KMS-11 (cell line): ENCODE measurements at regions not wholly inside any gene's neighbourhood (a gene's known extent, or its start where the extent isn't known, plus 50 kb on each side); places are given as distances from the start of the nearest gene placed in this dataset.
"Not testable (repeated sequence)": the region's sequence is repeated elsewhere in the genome, so short reads cannot be mapped to it uniquely, and the experiment has no call there.

Experiments
- H2AFZ ChIP-seq: fragments of 200-600 bp; sonication (generic); 2 replicates; pipeline ENCODE4 v1.6.1; 2016; ENCODE audit warnings: antibody characterized with exemption, mixed run types, low read depth
- H3K27ac ChIP-seq: fragments of 200-600 bp; sonication (generic); 2 replicates; pipeline ENCODE4 v1.6.1; 2016; ENCODE audit warnings: mild to moderate bottlenecking, mixed run types
- H3K27me3 ChIP-seq: fragments of 200-600 bp; sonication (generic); 2 replicates; pipeline ENCODE4 v1.6.1; 2017; ENCODE audit warnings: mild to moderate bottlenecking, low read depth, mixed run types, moderate library complexity; ENCODE audit not compliant: insufficient read depth
- H3K36me3 ChIP-seq: fragments of 200-600 bp; sonication (generic); 2 replicates; pipeline ENCODE4 v1.6.1; 2017; ENCODE audit warnings: mild to moderate bottlenecking, mixed run types; ENCODE audit not compliant: insufficient read depth
- H3K4me1 ChIP-seq: fragments of 200-600 bp; sonication (generic); 2 replicates; pipeline ENCODE4 v1.6.1; 2016; ENCODE audit warnings: mild to moderate bottlenecking, low read depth, mixed run types; ENCODE audit not compliant: poor library complexity, severe bottlenecking
- H3K4me2 ChIP-seq: fragments of 200-600 bp; sonication (generic); 2 replicates; pipeline ENCODE4 v1.7.0; 2016; ENCODE audit warnings: mild to moderate bottlenecking, mixed run types
- H3K4me3 ChIP-seq: fragments of 200-600 bp; sonication (generic); IDR thresholded peaks from 2 replicates; pipeline ENCODE4 v1.6.1; 2017; ENCODE audit warnings: low read depth, low read length, mixed read lengths; ENCODE audit not compliant: insufficient read depth
- H3K79me2 ChIP-seq: fragments of 200-600 bp; sonication (generic); 2 replicates; pipeline ENCODE4 v1.6.1; 2016; ENCODE audit warnings: low read depth, mixed run types; ENCODE audit not compliant: insufficient read depth
- H3K9ac ChIP-seq: fragments of 200-600 bp; sonication (generic); 2 replicates; pipeline ENCODE4 v1.6.1; 2016; ENCODE audit warnings: mild to moderate bottlenecking, mixed run types
- H4K20me1 ChIP-seq: fragments of 200-600 bp; sonication (generic); 2 replicates; pipeline ENCODE4 v1.6.1; 2016; ENCODE audit warnings: mild to moderate bottlenecking, mixed run types; ENCODE audit not compliant: insufficient read depth
- CTCF ChIP-seq: fragments of 200-600 bp; sonication (generic); conservative IDR thresholded peaks from 2 replicates; pipeline ENCODE4 v1.6.1; 2017; ENCODE audit warnings: low read depth, mild to moderate bottlenecking, antibody characterized with exemption, low read length, moderate library complexity, mixed read lengths

- Histone ChIP-seq H3K79me2 (no peaks in the 10 kb centered on the region), H3K27me3 (no peaks in the 10 kb centered on the region), H3K27ac (no peak overlapping the region), H4K20me1 (no peaks in the 10 kb centered on the region), H3K4me2 (no peak overlapping the region), H3K9ac (no peak overlapping the region), H3K4me3 (no peak overlapping the region), H3K4me1 (no peaks in the 10 kb centered on the region), H3K36me3 (no peaks in the 10 kb centered on the region), H2AFZ (no peak overlapping the region)
- no peak for TF ChIP-seq CTCF
Observed at GRCh38 chr9:85471791-85472190, 270.0 kb downstream of the AGTPBP1 start.

- Histone ChIP-seq H3K4me3 (no peak overlapping the region), H3K4me1 (no peaks in the 10 kb centered on the region), H3K27me3 (no peaks in the 10 kb centered on the region), H2AFZ (no peak overlapping the region), H4K20me1 (no peaks in the 10 kb centered on the region), H3K4me2 (no peak overlapping the region), H3K9ac (no peak overlapping the region), H3K79me2 (no peaks in the 10 kb centered on the region), H3K27ac (no peak overlapping the region), H3K36me3 (no peaks in the 10 kb centered on the region)
- no peak for TF ChIP-seq CTCF
Observed at GRCh38 chr9:85469041-85469440, 272.7 kb downstream of the AGTPBP1 start.

GRCh38 chr9:85466834-85467233, 274.9 kb downstream of the AGTPBP1 start:
- Histone ChIP-seq H3K4me2 (no peak overlapping the region), H3K9ac (no peak overlapping the region), H3K27ac (no peak overlapping the region), H3K4me1 (no peaks in the 10 kb centered on the region), H3K27me3 (no peaks in the 10 kb centered on the region), H4K20me1 (no peaks in the 10 kb centered on the region), H3K79me2 (no peaks in the 10 kb centered on the region), H3K36me3 (no peaks in the 10 kb centered on the region), H3K4me3 (no peak overlapping the region), H2AFZ (no peak overlapping the region)
- TF ChIP-seq CTCF, result no peak

GRCh38 chr9:85458114-85458864, 283.5 kb downstream of the AGTPBP1 start:
- not testable (repeated sequence) for H3K4me3 ChIP-seq, H3K36me3 ChIP-seq, H3K9ac ChIP-seq, H3K27ac ChIP-seq, H3K27me3 ChIP-seq, H3K4me2 ChIP-seq, H3K79me2 ChIP-seq, H2AFZ ChIP-seq, H3K4me1 ChIP-seq, H4K20me1 ChIP-seq

DNA sequence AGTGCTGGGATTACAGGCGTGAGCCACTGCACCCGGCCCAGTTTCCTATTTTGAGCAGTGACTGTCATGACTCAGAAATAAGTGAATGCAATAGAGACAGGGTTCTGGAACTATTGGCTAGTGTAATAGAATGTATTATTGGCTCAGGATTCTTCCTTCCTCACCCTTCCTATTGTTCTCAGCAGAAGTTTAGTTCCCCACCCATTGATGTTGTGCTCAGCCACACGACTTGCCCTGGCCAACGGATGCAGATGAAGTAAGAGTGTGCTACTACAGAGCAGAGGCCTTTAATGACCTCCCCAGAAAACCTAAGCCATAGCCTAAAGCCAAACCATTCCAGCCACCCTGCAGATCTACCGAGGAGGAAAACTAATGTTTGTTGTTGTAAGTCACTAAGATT, 287.9 kb downstream of the AGTPBP1 start:
- Histone ChIP-seq H3K4me2 (no peak overlapping the region), H3K36me3 (no peaks in the 10 kb centered on the region), H4K20me1 (no peaks in the 10 kb centered on the region), H3K27ac (no peak overlapping the region), H3K4me1 (no peaks in the 10 kb centered on the region), H3K4me3 (no peak overlapping the region), H3K79me2 (no peaks in the 10 kb centered on the region), H3K27me3 (no peaks in the 10 kb centered on the region), H2AFZ (no peak overlapping the region), H3K9ac (no peak overlapping the region)
- TF ChIP-seq CTCF, result no peak
